PC-3 (cell line): ENCODE measurements at regions not wholly inside any gene's neighbourhood (a gene's known extent, or its start where the extent isn't known, plus 50 kb on each side); places are given as distances from the start of the nearest gene placed in this dataset.

Source experiments
- ATAC-seq: fragments of 200-7000 bp; cut with Tn5 transposase; 2 replicates; pipeline ENCODE4 v1.9.1; 2020; ENCODE audit warnings: mild to moderate bottlenecking, moderate library complexity
- BruUV-seq: library from RNA; stranded (reverse); fragments of 400-500 nt; replicated peaks from 2 replicates; lab custom pipeline; 2021; lab: Mats Ljungman, UMichigan
- CTCF ChIA-PET: fragments of 300-600 bp; sonication (Branson Sonifier 250); formaldehyde crosslinking; loops from one replicate; lab custom pipeline; 2022; ENCODE audit warnings: antibody characterized with exemption; lab: Charles Lee
- POLR2A ChIA-PET: fragments of 300-600 bp; sonication (Branson Sonifier 250); formaldehyde crosslinking; loops from one replicate; lab custom pipeline; 2022; ENCODE audit warnings: antibody characterized with exemption; ENCODE audit not compliant: unreplicated experiment; lab: Charles Lee
- DNase-seq: peaks from one replicate; pipeline ENCODE4 v3.0.0-alpha.2; 2015
- H2AFZ ChIP-seq: fragments of 300-600 bp; sonication (generic); 2 replicates; pipeline ENCODE4 v1.6.0; 2016; ENCODE audit warnings: antibody characterized with exemption, low read length
- H3F3A ChIP-seq: fragments of 300-600 bp; sonication (generic); one replicate; pipeline ENCODE4 v1.6.0; 2017; ENCODE audit warnings: antibody characterized with exemption, low read length, control low read depth, mild to moderate bottlenecking; ENCODE audit not compliant: unreplicated experiment
- H3K27ac ChIP-seq: fragments of 300-600 bp; sonication (generic); 2 replicates; pipeline ENCODE4 v1.5.1; 2016; ENCODE audit warnings: mild to moderate bottlenecking, low read length
- H3K27me3 ChIP-seq: fragments of 300-600 bp; sonication (generic); 2 replicates; pipeline ENCODE4 v1.6.1; 2016; ENCODE audit warnings: low read length, mixed read lengths
- H3K36me3 ChIP-seq: fragments of 300-600 bp; sonication (generic); 2 replicates; pipeline ENCODE4 v1.6.1; 2016; ENCODE audit warnings: low read depth, mixed run types, low read length, mixed read lengths
- H3K4me1 ChIP-seq: fragments of 300-600 bp; sonication (generic); 2 replicates; pipeline ENCODE4 v1.5.1; 2016; ENCODE audit warnings: low read length; ENCODE audit not compliant: insufficient read depth
- H3K4me2 ChIP-seq: fragments of 300-600 bp; sonication (generic); 2 replicates; pipeline ENCODE4 v1.6.0; 2016; ENCODE audit warnings: low read length
- H3K4me3 ChIP-seq: fragments of 300-600 bp; sonication (generic); 2 replicates; pipeline ENCODE4 v1.5.1; 2016; ENCODE audit warnings: mild to moderate bottlenecking, low read length, mixed read lengths
- H3K79me2 ChIP-seq: fragments of 300-600 bp; sonication (generic); 2 replicates; pipeline ENCODE4 v1.6.1; 2017; ENCODE audit warnings: low read length, mixed read lengths
- H3K9ac ChIP-seq: fragments of 300-600 bp; sonication (generic); 2 replicates; pipeline ENCODE4 v1.6.0; 2016; ENCODE audit warnings: mild to moderate bottlenecking, low read length
- H3K9me2 ChIP-seq: fragments of 300-600 bp; sonication (generic); replicated peaks from 2 replicates; pipeline ENCODE4 v1.6.1; 2016; ENCODE audit warnings: mixed run types, low read length, mixed read lengths
- H3K9me3 ChIP-seq: fragments of 300-600 bp; sonication (generic); 2 replicates; pipeline ENCODE4 v1.6.1; 2016; ENCODE audit warnings: low read length, mixed read lengths
- H4K20me1 ChIP-seq: fragments of 300-600 bp; sonication (generic); 2 replicates; pipeline ENCODE4 v1.6.1; 2016; ENCODE audit warnings: low read length, mixed read lengths
- EZH2 ChIP-seq: fragments of 300-600 bp; sonication (generic); IDR thresholded peaks from one replicate; pipeline ENCODE4 v1.6.1; 2017; ENCODE audit warnings: antibody characterized with exemption, mild to moderate bottlenecking, low read length; ENCODE audit not compliant: unreplicated experiment
- EZH2phosphoT487 ChIP-seq: fragments of 300-600 bp; sonication (generic); IDR thresholded peaks from 2 replicates; pipeline ENCODE4 v1.6.1; 2018; ENCODE audit warnings: mild to moderate bottlenecking, antibody characterized with exemption, low read length, borderline replicate concordance
- intact Hi-C: fragments of 100-400 bp; cut with micrococcal nuclease; formaldehyde crosslinking; loops from 2 replicates; pipeline ENCODE4 v1.9.0; 2023
- TF ChIP-seq, protein P1 (sequence below): fragments of 300-600 bp; sonication (generic); conservative IDR thresholded peaks from 2 replicates; pipeline ENCODE4 v1.5.1; 2017; ENCODE audit warnings: antibody characterized with exemption, low read depth, mild to moderate bottlenecking, low read length

DNA sequence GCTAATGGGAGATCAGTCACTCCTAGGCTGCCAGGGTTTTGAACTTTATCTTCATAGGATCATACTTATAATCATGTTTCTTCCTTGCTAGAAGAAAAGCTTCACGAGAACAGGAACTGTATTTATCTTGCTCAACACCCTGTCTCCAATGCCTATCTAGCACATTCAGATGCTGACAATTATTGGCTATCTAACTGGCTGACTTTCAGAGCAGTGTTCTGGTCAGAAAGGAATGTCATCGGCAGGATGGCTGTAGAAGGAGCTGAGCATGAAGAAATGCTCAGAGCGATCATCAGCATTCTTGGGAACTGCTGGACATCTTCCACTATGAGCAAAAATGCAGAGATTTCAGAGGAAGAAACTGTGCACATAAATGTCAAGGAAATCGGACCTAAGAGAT, 628.0 kb upstream of the NRSN1 start:
- no TSS peak for BruUV-seq
- no peak overlapping the region for H3K9ac ChIP-seq
- no peaks in the 10 kb centered on the region for H3K9me2 ChIP-seq
- no peak overlapping the region for H3K4me3 ChIP-seq
- H3K9me3 ChIP-seq, result no peaks in the 10 kb centered on the region
- H4K20me1 ChIP-seq, result no peaks in the 10 kb centered on the region
- no peak overlapping the region for H2AFZ ChIP-seq
- ATAC-seq, result no peak
- no peak for DNase-seq
- ChIA-PET POLR2A (interaction anchor here (0.6 kb wide), 1 partner anchor 1418 kb away, joined by 3 read pairs; no protein-coding TSS in a partner anchor), CTCF (no interaction called here)
- intact Hi-C loops, result no loop called here
- no peak overlapping the region for H3K4me2 ChIP-seq
- no peaks in the 10 kb centered on the region for H3K4me1 ChIP-seq
- H3K27ac ChIP-seq, result no peak overlapping the region
- H3F3A ChIP-seq, result no peaks in the 10 kb centered on the region
- H3K36me3 ChIP-seq, result no peaks in the 10 kb centered on the region
- TF ChIP-seq EZH2, result no peak
- TF ChIP-seq, protein P1, sequence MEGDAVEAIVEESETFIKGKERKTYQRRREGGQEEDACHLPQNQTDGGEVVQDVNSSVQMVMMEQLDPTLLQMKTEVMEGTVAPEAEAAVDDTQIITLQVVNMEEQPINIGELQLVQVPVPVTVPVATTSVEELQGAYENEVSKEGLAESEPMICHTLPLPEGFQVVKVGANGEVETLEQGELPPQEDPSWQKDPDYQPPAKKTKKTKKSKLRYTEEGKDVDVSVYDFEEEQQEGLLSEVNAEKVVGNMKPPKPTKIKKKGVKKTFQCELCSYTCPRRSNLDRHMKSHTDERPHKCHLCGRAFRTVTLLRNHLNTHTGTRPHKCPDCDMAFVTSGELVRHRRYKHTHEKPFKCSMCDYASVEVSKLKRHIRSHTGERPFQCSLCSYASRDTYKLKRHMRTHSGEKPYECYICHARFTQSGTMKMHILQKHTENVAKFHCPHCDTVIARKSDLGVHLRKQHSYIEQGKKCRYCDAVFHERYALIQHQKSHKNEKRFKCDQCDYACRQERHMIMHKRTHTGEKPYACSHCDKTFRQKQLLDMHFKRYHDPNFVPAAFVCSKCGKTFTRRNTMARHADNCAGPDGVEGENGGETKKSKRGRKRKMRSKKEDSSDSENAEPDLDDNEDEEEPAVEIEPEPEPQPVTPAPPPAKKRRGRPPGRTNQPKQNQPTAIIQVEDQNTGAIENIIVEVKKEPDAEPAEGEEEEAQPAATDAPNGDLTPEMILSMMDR, result no peak
- no peak for TF ChIP-seq EZH2phosphoT487
- no peaks in the 10 kb centered on the region for H3K79me2 ChIP-seq
- H3K27me3 ChIP-seq, result no peaks in the 10 kb centered on the region

DNA sequence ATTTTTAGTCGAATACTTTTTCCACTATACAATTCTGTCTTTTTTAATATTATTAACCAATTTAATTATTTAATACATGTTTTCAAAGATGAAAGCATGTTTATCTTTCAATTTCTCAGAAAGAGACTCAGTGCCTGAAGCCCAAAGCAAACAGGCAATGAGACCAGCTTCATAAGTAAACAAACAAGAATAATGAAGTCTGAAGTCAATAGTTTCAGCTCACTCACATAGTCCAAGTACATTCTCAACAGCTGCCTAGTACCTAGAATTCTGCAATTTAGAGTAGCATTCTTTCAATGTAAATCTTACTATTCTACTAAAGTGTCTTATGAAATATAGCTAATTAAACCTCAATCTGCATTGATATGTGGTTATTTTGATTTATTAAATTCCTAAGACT, 626.5 kb upstream of the NRSN1 start:
- TF ChIP-seq EZH2phosphoT487 (no peak), EZH2 (no peak)
- TF ChIP-seq, protein P1, result no peak
- no peaks in the 10 kb centered on the region for H3K9me3 ChIP-seq
- DNase-seq (no peak), ATAC-seq (no peak)
- H3K9me2 ChIP-seq, result no peaks in the 10 kb centered on the region
- no peaks in the 10 kb centered on the region for H4K20me1 ChIP-seq
- H3K4me3 ChIP-seq, result no peak overlapping the region
- no peaks in the 10 kb centered on the region for H3K36me3 ChIP-seq
- ChIA-PET CTCF (no interaction called here), POLR2A (no interaction called here)
- H3K27me3 ChIP-seq, result no peaks in the 10 kb centered on the region
- no peaks in the 10 kb centered on the region for H3F3A ChIP-seq
- no peak overlapping the region for H3K27ac ChIP-seq
- no peak overlapping the region for H3K9ac ChIP-seq
- H3K4me1 ChIP-seq, result no peaks in the 10 kb centered on the region
- no peak overlapping the region for H2AFZ ChIP-seq
- H3K79me2 ChIP-seq, result no peaks in the 10 kb centered on the region
- no TSS peak for BruUV-seq
- no peak overlapping the region for H3K4me2 ChIP-seq
- intact Hi-C loops, result no loop called here

DNA sequence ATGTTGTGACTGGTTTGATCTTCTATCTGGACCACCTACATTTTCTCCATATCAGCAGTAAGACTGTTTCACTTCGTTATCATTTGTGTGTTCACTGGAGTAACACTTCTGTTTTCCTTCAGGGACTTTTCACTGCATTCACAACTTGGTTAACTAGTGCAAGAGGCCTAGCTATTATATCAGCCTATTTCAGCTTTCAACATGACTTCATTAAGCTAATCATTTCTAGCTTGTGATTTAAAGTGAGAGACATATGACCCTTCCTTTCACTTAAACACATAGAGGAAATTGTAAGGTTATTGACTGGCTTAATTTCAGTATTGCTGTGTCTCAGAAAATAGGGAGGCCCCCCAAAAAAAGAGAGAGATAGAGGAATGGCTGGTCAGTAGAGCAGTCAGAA, 622.8 kb upstream of the NRSN1 start:
- Histone ChIP-seq H3K27me3 (no peaks in the 10 kb centered on the region), H3K79me2 (no peaks in the 10 kb centered on the region), H3K27ac (no peak overlapping the region), H3F3A (no peaks in the 10 kb centered on the region), H2AFZ (no peak overlapping the region), H3K9me2 (no peaks in the 10 kb centered on the region), H3K36me3 (no peaks in the 10 kb centered on the region), H3K9ac (no peak overlapping the region), H3K4me2 (no peak overlapping the region), H3K9me3 (no peaks in the 10 kb centered on the region), H4K20me1 (no peaks in the 10 kb centered on the region), H3K4me3 (no peak overlapping the region), H3K4me1 (no peaks in the 10 kb centered on the region)
- ATAC-seq (no peak), DNase-seq (no peak)
- BruUV-seq, result no TSS peak
- TF ChIP-seq, protein P1, result no peak
- intact Hi-C loops, result no loop called here
- CTCF ChIA-PET, result no interaction called here
- POLR2A ChIA-PET, result no interaction called here
